Hindlimb muscle (tissue), 1 donor: ENCODE measurements at regions not wholly inside any gene's neighbourhood (a gene's known extent, or its start where the extent isn't known, plus 50 kb on each side); places are given as distances from the start of the nearest gene placed in this dataset.

Source experiments
- DNase-seq: peaks from one replicate; pipeline ENCODE4 v3.0.0-alpha.2; 2013

DNA sequence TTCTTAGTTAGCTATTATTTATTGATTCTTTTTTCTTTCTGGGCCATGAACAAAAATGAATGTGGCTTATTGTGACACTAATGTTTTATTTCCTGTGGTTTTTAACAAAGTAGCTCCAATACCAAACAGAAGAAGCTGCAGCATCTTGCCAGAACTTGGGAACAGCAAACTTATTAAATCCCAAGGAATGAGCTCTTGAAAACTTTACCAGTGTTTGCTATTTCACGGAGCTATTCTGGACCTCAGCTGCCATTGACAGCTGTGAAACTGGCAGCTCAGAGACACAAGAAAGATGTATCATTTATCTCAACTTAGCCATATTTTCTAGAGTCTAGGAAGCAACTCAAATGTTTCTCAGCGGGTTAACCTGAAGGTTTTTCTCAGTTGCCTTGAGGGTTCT is 91.0 kb upstream of the NEUROD1 start:
- no peak for DNase-seq

- no peak for DNase-seq
These were observed 92.0 kb upstream of the NEUROD1 start for GRCh38 chr2:181772334-181772733.

DNA sequence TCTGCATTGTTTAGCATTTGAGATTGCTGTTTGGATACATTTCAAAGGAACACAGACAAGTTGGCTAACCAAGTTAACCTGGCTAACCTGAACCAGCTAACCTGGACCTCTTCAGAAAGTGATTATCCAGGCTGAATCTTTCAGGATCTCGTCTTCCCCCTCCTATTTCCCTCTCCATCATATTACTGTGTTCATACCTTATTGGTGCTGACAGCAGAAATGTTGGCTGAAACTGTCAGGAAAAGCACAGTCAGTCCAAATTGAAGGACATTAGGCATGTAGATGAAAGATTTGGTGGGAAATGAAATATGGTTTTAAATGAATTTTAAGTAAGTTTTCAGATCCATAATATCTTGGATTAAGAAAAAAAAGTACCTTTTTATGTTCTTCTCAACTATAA is 92.5 kb upstream of the NEUROD1 start:
- no peak for DNase-seq

- no peak for DNase-seq
These were observed 94.4 kb upstream of the NEUROD1 start for GRCh38 chr2:181774685-181775084.

GRCh38 chr2:181776336-181776735 is 96.0 kb upstream of the NEUROD1 start:
- DNase-seq = no peak

DNA sequence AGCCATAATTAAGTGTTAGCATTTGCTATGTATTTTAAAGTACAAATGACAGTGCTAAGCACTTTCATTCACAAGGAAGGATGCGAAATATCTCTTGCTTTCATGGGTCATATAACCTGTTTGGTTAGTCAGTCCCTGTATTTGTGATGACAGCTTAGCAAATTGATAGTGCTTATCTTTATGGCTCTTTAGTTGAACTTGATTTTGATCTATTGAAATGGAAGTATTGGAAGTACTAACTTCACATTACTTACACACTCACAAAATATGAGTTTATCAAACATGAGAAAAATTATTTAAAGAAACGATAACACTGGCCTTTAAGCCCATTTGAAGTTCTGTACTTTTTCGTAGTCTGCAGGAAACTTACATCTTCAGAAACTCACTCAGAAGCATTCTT is 97.4 kb upstream of the NEUROD1 start:
- DNase-seq = no peak

DNA sequence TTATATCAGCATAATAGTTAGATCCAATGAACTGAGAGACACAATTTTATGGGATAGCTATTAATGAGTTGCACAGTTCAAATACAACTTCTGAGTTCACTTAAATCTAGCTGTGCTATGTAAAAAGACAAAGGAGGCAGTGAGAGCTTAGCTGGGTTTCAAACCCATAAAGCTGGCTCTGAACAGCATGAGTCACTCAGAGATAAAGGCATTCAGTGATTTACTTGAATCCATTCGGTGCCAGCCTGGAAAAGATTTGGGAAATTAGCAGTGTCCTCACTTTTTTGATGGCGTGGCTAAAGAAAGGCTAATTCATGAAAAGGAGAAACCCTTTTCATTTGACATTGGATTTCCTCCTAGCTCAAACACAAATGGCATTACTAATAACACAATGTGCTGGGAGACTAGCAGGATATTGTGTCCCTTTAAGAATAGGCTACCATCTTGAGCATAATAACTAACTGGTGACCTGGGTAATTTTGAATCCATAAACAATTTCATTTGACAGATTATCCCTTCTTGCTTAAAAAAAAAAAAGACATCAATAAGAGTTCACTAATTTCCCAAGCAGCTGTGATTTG is 98.4 kb upstream of the NEUROD1 start:
- no peak for DNase-seq

DNA sequence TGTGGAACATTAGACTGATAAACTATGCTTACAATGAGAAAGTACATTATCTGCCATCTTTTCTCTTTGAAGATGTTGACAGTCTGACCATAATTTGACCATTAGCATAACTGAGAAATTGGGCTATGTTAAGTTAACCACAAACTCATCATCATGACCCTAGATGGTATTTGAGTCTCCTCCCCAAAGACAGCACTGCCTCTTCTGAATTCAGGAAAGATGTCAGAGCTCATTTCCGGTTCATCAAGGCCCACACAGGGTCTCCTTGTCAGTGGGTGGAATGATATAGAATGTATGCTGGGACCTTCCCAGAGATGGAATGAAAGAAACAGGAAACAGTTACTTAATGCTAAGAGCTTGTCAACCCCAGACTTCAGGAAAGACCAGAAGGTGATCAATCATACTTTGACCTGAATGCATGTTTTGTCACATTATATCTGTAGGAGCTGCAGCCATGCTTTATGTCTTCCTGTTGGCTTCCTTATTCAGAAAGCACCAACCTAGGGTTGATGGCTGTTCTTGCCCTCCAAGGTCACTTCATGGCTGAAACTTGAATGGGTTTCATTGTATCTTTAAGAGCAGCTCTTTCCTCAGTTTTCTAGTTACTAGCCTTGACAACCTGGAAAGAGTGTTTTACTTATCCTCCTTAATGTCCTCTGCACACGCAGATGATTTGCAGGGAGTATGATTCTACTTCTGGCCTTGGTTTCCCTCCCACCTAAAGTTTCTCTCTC is 99.1 kb upstream of the NEUROD1 start:
- no peak for DNase-seq

GRCh38 chr2:181780047-181780651 is 99.8 kb upstream of the NEUROD1 start:
- peak; percentile 15 for DNase-seq

DNA sequence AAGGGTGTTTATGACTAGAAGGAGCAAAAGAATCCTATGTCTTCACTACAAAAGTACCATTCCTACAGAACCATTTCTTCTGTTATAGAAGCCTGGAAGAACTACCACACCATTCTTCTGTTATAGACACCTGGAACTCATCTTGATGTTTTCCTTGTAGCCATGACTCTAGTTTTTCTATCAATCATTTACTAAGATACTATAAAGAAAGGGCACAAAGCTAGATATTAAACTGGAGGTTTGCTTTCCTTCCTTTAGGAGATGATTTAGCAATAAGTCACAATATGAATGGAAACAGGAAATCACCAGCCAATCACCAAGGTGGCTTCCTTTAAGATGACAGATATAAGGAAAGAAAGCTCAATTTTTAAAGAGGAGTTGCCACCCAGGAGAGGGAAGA is 100.3 kb upstream of the NEUROD1 start:
- no peak for DNase-seq

- DNase-seq = no peak
These were observed 100.9 kb upstream of the NEUROD1 start for GRCh38 chr2:181781078-181781786.

DNA sequence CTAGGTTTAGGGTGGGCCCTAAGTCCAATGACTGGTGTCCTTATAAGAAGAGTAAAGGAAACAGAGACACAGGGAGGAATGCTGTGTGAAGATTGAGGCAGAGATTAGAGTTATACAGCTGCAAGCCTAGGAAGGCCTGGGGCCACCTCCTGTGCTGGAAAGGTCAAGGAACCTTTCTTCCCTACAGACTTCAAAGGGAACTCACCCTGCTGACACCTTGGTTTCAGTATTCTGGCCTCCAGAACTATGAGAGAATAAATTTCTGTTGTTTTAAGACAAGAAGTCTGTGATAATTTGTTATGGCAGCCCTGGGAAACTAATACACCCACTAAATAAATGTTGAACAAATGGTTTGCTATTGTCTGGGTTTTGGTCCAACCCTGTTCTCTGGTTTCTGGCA is 102.3 kb upstream of the NEUROD1 start:
- DNase-seq = no peak

DNA sequence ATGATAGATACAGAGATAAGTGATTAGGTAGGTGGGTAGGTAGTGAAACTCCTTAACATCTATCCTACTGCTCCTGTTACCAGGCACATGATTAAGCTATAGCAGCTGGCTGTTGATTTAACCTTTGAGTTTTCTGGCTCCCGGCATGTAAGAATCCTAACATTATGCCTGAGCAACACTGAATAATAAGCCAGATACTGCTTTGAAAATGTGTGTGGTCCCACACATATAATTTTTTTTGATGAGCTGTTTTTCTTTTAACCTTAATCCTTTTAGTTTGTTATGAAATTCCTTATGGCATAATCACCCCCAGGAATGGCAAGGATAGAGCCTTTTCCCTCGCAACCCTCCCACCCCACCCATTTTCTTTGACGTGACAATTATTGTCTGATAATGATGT is 104.2 kb upstream of the NEUROD1 start:
- DNase-seq = no peak

GRCh38 chr2:181785691-181786344 is 105.5 kb upstream of the NEUROD1 start:
- DNase-seq = no peak

DNA sequence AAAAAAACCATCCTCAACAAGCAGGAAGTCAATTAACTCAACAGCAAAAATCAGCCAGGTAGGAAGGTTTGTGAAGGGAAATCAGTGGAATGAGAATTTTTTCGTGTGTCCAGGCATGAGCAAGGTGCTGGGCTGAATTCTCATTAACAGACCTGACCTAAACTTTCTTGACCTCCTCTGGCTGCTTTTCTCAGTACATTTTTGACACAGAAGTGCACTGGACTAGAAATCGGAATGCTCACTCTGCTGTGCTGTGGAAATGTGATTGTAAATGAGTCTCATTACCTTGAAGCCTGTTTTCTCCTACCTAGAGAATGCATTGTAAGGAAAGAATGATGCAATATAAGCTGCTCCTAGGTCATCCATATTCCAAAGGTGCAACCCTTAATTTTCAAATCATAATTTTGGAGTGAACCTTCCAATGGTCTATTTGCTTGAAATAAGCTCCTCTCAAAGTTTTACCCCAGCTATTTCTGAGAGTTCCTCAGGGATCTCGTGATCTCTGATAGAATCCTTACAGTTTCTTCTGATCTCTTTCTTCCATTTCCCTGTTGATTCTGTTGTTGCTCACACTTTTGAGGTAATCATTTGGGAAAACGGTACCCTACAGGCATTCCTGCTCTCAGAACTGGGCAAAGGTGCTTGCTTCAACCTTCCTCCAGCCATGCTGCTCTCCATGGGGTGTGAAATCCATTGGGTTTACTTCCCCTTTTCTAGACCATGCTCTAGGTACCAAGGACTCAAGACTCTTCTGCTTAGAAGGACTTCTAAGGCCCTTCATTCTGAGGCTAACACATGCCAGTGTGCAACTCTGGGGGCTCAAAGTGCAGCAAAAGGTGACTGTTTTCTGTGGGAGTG is 104.9 kb upstream of the ITPRID2 start:
- DNase-seq = no peak

- DNase-seq = no peak
These were observed 104.1 kb upstream of the ITPRID2 start for GRCh38 chr2:181787310-181788048.

DNA sequence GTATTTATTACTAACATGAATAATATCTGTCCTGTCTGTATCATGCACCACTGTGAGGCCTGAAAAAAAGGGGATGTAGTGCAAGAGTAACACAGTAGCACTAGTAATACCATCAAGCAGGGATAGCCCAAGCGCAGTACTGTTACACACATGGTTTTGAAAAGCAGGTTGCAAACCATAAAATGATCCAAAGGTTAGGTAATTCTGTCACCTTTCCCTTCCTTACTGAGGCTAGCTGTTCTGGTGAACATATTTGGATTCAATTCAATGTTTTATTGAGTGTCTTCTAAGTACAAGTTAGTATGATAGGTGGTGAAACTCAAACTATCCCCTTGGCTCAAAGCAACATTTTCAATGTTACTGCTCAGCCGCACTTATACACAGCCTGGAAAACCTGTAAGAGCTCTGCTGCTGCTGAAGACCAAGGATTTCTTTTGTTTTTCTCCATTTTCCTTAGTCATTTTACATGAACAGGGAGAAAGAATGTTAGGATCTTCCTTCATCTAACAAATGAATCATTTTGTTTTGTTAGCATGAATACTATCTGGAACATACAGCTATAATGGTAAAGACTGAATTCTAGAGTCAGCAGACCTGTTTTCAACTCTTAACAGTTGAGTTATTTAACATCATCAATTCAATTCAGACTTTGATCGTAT is 102.5 kb upstream of the ITPRID2 start:
- no peak for DNase-seq

DNA sequence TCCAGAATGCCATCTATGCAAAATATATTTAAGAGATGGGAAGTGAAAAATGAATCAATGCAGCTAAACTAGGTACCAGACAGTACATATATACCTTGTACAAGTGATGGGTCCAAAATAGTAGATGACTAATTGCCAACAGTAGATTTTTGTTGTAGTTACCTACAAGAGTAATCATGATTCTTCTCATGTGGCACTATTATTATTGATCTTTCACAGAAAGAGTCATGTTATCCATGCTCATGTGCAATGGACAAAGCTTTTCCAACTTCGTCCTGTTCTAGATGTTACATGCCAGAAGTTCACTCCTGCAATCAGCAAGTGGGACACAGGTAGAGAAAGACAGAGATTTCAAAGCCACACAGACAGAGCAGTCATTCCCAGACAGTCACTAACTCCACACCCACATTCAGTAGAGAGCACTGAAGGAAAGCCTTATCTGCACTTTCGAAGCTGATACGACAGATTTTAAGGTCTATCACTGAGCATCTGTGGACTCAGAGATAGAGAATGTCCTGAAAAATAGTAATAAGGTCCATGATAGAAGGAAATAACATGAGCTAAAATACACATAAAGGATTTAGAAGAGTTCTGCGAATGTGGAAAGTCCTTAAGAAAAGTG is 101.6 kb upstream of the ITPRID2 start:
- no peak for DNase-seq

DNA sequence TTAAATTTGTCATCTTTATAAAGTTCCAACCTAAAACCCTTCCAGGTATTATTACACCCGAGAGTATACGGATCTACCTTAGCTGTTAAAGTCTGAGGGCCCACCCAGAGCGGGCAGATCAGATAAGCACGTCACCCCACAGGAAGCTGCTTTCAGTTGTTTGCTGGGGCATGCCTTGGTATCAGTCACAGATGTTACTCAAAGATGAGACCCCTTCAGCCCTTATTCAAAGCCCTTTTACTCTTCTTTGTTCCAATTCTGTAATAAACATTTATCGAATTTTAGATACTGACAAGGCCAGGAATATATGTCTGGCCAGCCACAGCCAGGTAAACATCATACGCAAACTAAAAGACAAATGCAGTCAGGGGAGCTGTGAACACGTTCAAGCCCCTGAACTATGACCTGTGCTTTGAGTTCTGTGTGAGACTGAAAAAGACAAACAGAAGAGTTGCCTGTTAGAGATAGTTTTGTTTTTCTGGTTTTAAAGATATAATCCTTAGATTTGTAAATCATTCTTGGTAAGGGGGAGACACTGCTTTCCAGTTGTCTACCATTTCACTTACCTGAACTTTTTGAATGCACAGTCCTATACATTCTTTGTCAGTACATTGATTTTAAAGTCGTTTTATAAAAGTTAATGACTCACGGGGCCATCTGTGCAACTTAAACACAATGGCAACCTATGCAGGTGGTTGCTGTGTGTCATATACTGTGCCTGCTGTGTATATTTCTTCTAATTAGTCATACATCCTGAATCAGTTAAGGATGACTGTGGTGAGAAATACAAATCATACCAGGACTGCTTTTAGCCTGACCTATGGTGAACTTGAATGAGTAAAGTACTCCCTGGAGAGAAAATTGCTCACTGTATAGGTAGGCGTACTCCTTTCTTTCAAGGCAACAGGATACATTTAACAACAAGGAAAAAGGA is 100.5 kb upstream of the ITPRID2 start:
- no peak for DNase-seq
